H1 (cell line): ENCODE measurements at regions not wholly inside any gene's neighbourhood (a gene's known extent, or its start where the extent isn't known, plus 50 kb on each side); places are given as distances from the start of the nearest gene placed in this dataset.

Experiments used
- CTCF ChIA-PET: fragments of 300-600 bp; sonication (Branson Sonifier 250); formaldehyde crosslinking; loops from one replicate; lab custom pipeline; 2021; ENCODE audit not compliant: partially characterized antibody; lab: Charles Lee
- POLR2A ChIA-PET: fragments of 300-600 bp; sonication (Branson Sonifier 250); formaldehyde crosslinking; loops from one replicate; lab custom pipeline; 2021; ENCODE audit warnings: inconsistent platforms; ENCODE audit not compliant: partially characterized antibody; lab: Charles Lee
- DNase-seq, 2 experiments: peaks; one replicate each; pipeline versions ENCODE4 v3.0.0 to v3.0.0-alpha.2; 2010 to 2022; ENCODE audit warnings: low spot score in 2 of 2, low read depth in 1 of 2, mixed read lengths in 1 of 2
- FAIRE-seq: peaks from 2 replicates; lab custom pipeline; 2011; peaks lifted over from hg19 to GRCh38; lab: Jason Lieb, UNC
- H2AFZ ChIP-seq: 2 replicates; pipeline ENCODE4 v1.8.1; 2012; ENCODE audit warnings: low read length, inconsistent platforms
- H2AK5ac ChIP-seq: 2 replicates; pipeline ENCODE4 v1.6.1; 2013; ENCODE audit warnings: low read depth, low read length
- H2BK120ac ChIP-seq: replicated peaks from 2 replicates; pipeline ENCODE3; 2013; ENCODE audit warnings: low read depth, low read length, inconsistent platforms
- H2BK12ac ChIP-seq: 2 replicates; pipeline ENCODE4 v1.6.1; 2013; ENCODE audit warnings: low read depth, low read length
- H2BK15ac ChIP-seq: 2 replicates; pipeline ENCODE4 v1.6.1; 2013; ENCODE audit warnings: low read length
- H2BK20ac ChIP-seq: 2 replicates; pipeline ENCODE4 v1.6.1; 2013; ENCODE audit warnings: low read length
- H2BK5ac ChIP-seq: 2 replicates; pipeline ENCODE4 v1.6.1; 2013; ENCODE audit warnings: low read depth, low read length
- H3K14ac ChIP-seq: 2 replicates; pipeline ENCODE4 v1.6.1; 2013; ENCODE audit warnings: inconsistent platforms; ENCODE audit not compliant: insufficient read length
- H3K18ac ChIP-seq: 2 replicates; pipeline ENCODE4 v1.6.1; 2013; ENCODE audit warnings: low read length; ENCODE audit errors: extremely low read depth
- H3K23ac ChIP-seq: 2 replicates; pipeline ENCODE4 v1.6.1; 2013; ENCODE audit warnings: inconsistent platforms; ENCODE audit not compliant: insufficient read length
- H3K23me2 ChIP-seq: 2 replicates; pipeline ENCODE4 v1.6.1; 2013; ENCODE audit warnings: low read depth, low read length
- H3K27ac ChIP-seq: 2 replicates; pipeline ENCODE4 v1.6.1; 2011; ENCODE audit warnings: low read depth, low read length, inconsistent platforms
- H3K27me3 ChIP-seq, 4 experiments: replicated peaks in 1 of 4; 1 replicate in 1 of 4; 2 replicates in 3 of 4; pipeline versions ENCODE4 v1.6.1 to v1.8.1; 2011 to 2013; ENCODE audit warnings: low read length in 3 of 4, mild to moderate bottlenecking in 3 of 4, inconsistent platforms in 2 of 4, mixed read lengths in 2 of 4, moderate library complexity in 1 of 4; ENCODE audit not compliant: control insufficient read depth in 3 of 4, insufficient read depth in 3 of 4; ENCODE audit errors: extremely low read depth in 1 of 4
- H3K36me3 ChIP-seq, 4 experiments: 2 replicates each; pipeline versions ENCODE4 v1.6.1 to v1.8.1; 2011 to 2013; ENCODE audit warnings: mild to moderate bottlenecking in 4 of 4, low read length in 3 of 4, moderate library complexity in 2 of 4, control low read depth in 1 of 4, inconsistent platforms in 1 of 4; ENCODE audit not compliant: insufficient read depth in 4 of 4, control insufficient read depth in 2 of 4
- H3K4ac ChIP-seq: replicated peaks from 2 replicates; pipeline ENCODE3; 2013; ENCODE audit warnings: low read length, low read depth, mixed read lengths, inconsistent platforms; ENCODE audit not compliant: insufficient read length
- H3K4me1 ChIP-seq, 4 experiments: replicated peaks in 1 of 4; 1 replicate in 1 of 4; 2 replicates in 3 of 4; pipeline versions ENCODE4 v1.6.1 to v1.8.1; 2011 to 2013; ENCODE audit warnings: low read length in 3 of 4, inconsistent platforms in 2 of 4, mixed read lengths in 1 of 4; ENCODE audit not compliant: insufficient read depth in 4 of 4, control insufficient read depth in 3 of 4
- H3K4me2 ChIP-seq, 2 experiments: 2 replicates each; pipeline versions ENCODE4 v1.6.1 to v1.8.1; 2011 to 2013; ENCODE audit warnings: low read depth in 2 of 2, low read length in 2 of 2, control low read depth in 1 of 2, inconsistent platforms in 1 of 2, mild to moderate bottlenecking in 1 of 2; ENCODE audit not compliant: insufficient read depth in 1 of 2
- H3K4me3 ChIP-seq, 4 experiments: fragments of 200-600, 300-600 bp in 1 of 4; sonication (generic), shearing (Covaris generic), sonication (Bioruptor Twin) in 1 of 4; 2 replicates each; pipeline versions ENCODE4 v1.5.1 to v1.8.1; 2011 to 2016; ENCODE audit warnings: low read length in 4 of 4, low read depth in 3 of 4, control low read depth in 2 of 4, inconsistent platforms in 2 of 4, mild to moderate bottlenecking in 2 of 4, mixed read lengths in 1 of 4, moderate library complexity in 1 of 4; ENCODE audit not compliant: insufficient read depth in 2 of 4; ENCODE audit errors: extremely low read depth in 1 of 4
- H3K56ac ChIP-seq: replicated peaks from 2 replicates; pipeline ENCODE3; 2013; ENCODE audit warnings: low read depth, mild to moderate bottlenecking, mixed read lengths, low read length, inconsistent platforms; ENCODE audit not compliant: insufficient read length
- H3K79me1 ChIP-seq: 2 replicates; pipeline ENCODE4 v1.6.1; 2013; ENCODE audit warnings: low read depth, low read length, control low read depth
- H3K79me2 ChIP-seq, 2 experiments: 2 replicates each; pipeline versions ENCODE4 v1.6.1 to v1.8.1; 2012 to 2013; ENCODE audit warnings: low read length in 2 of 2, mild to moderate bottlenecking in 2 of 2, inconsistent platforms in 1 of 2; ENCODE audit not compliant: insufficient read depth in 2 of 2, control insufficient read depth in 1 of 2
- H3K9ac ChIP-seq, 4 experiments: replicated peaks in 1 of 4; 1 replicate in 1 of 4; 2 replicates in 3 of 4; pipeline versions ENCODE4 v1.6.1 to v1.8.1; 2011 to 2013; ENCODE audit warnings: low read depth in 3 of 4, low read length in 3 of 4, control low read depth in 2 of 4, mild to moderate bottlenecking in 2 of 4, moderate library complexity in 2 of 4, inconsistent platforms in 1 of 4; ENCODE audit errors: extremely low read depth in 1 of 4
- H3K9me3 ChIP-seq, 2 experiments: 2 replicates each; pipeline versions ENCODE4 v1.6.1 to v1.8.1; 2012 to 2013; ENCODE audit warnings: mild to moderate bottlenecking in 2 of 2, moderate library complexity in 2 of 2, control low read depth in 1 of 2, inconsistent platforms in 1 of 2, low read depth in 1 of 2, low read length in 1 of 2, mixed read lengths in 1 of 2; ENCODE audit not compliant: insufficient read depth in 2 of 2
- H4K20me1 ChIP-seq, 2 experiments: replicated peaks in 1 of 2; 2 replicates each; pipeline versions ENCODE3 to v1.8.1; 2011 to 2013; ENCODE audit warnings: inconsistent platforms in 2 of 2, low read length in 2 of 2, mild to moderate bottlenecking in 1 of 2; ENCODE audit not compliant: insufficient read depth in 2 of 2, control insufficient read depth in 1 of 2
- H4K5ac ChIP-seq: 2 replicates; pipeline ENCODE4 v1.6.1; 2013; ENCODE audit warnings: low read length, low read depth, mixed read lengths, inconsistent platforms; ENCODE audit not compliant: insufficient read length
- H4K8ac ChIP-seq: 2 replicates; pipeline ENCODE4 v1.8.0; 2013; ENCODE audit warnings: mild to moderate bottlenecking, moderate library complexity, low read length, inconsistent platforms; ENCODE audit not compliant: insufficient read depth; ENCODE audit errors: extremely low read depth
- H4K91ac ChIP-seq: replicated peaks from 2 replicates; pipeline ENCODE3; 2013; ENCODE audit warnings: low read length, mixed read lengths, inconsistent platforms; ENCODE audit not compliant: insufficient read length
- CBX8 ChIP-seq: fragments of 300-800, 300-1000 bp; sonication (generic); IDR thresholded peaks from 2 replicates; pipeline ENCODE4 v1.7.1; 2016; ENCODE audit warnings: low read depth, low read length, borderline replicate concordance
- KDM1A ChIP-seq: fragments of 200-600, 300-600 bp; sonication (generic); IDR thresholded peaks from 2 replicates; pipeline ENCODE4 v1.7.1; 2016; ENCODE audit warnings: mild to moderate bottlenecking, low read length, borderline replicate concordance
- KDM4A ChIP-seq: IDR thresholded peaks from one replicate; pipeline ENCODE4 v1.7.1; 2012; ENCODE audit warnings: low read depth, mild to moderate bottlenecking, moderate library complexity, low read length, inconsistent platforms; ENCODE audit not compliant: severe bottlenecking
- PHF8 ChIP-seq: fragments of 200-600 bp; sonication (generic); conservative IDR thresholded peaks from 2 replicates; pipeline ENCODE4 v1.7.1; 2012; ENCODE audit warnings: low read depth, mild to moderate bottlenecking, inconsistent platforms, low read length, moderate library complexity
- POLR2AphosphoS5 ChIP-seq: IDR thresholded peaks from 2 replicates; pipeline ENCODE4 v1.6.1; 2011; ENCODE audit warnings: low read depth, low read length
- RAD21 ChIP-seq, 2 experiments: IDR thresholded peaks in 1 of 2; conservative IDR thresholded peaks in 1 of 2; 2 replicates each; pipeline ENCODE4 v1.6.1; 2011; ENCODE audit warnings: low read depth in 2 of 2, low read length in 2 of 2, improper control_type of control experiment in 1 of 2, inconsistent platforms in 1 of 2, mild to moderate bottlenecking in 1 of 2, moderate library complexity in 1 of 2
- RXRA ChIP-seq: IDR thresholded peaks from 2 replicates; pipeline ENCODE4 v1.6.1; 2011; ENCODE audit warnings: low read depth, mild to moderate bottlenecking, low read length, moderate library complexity; ENCODE audit not compliant: insufficient read depth
- SIX5 ChIP-seq: IDR thresholded peaks from 2 replicates; pipeline ENCODE4 v1.6.1; 2011; ENCODE audit warnings: mild to moderate bottlenecking, low read depth, low read length
- SP2 ChIP-seq: IDR thresholded peaks from 2 replicates; pipeline ENCODE4 v1.6.1; 2012; ENCODE audit warnings: mild to moderate bottlenecking, low read length, inconsistent platforms
- WGBS, 2 experiments: shearing (Covaris generic) in 1 of 2; methylation state at CpG; one replicate each; pipeline versions ENCODE4 v1.1.6 to v1.1.7; 2013 to 2015; ENCODE audit warnings: low lambda C conversion rate in 2 of 2, mixed read lengths in 2 of 2, inconsistent platforms in 1 of 2, low coverage in 1 of 2, missing lambda C conversion rate in 1 of 2; ENCODE audit not compliant: insufficient replicate concordance in 2 of 2, insufficient coverage in 1 of 2, insufficient read length in 1 of 2; ENCODE audit errors: extremely low coverage in 1 of 2, missing lambda C conversion rate in 1 of 2; 5-methylcytosine and 5-hydroxymethylcytosine counted together
- TF ChIP-seq, protein P1 (sequence below): IDR thresholded peaks from 2 replicates; pipeline ENCODE4 v1.6.1; 2012; ENCODE audit warnings: low read length, inconsistent platforms

DNA sequence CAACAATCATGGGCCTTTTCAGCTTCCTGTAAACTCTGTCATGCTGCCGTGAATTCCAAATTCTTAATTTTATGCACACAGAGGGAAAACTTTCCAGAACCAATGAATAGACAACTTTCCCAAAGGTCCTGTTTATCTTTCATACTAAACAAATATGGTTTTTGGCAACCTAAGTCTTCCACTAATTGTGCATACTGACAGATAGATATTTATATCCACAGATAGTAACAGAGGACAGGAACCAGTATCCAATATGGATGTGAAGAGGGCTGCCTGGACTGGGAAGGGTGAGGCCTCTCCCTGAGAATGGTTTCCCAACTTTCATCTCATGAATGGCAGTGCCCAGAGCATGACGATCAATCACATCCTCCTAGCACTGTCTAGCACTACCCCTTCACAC is 80.4 kb downstream of the MRPL57 start:
- Histone ChIP-seq H3K9ac (no peak overlapping the region), H3K4me2 (no peak overlapping the region), H2AFZ (no peak overlapping the region), H3K79me1 (no peaks in the 10 kb centered on the region), H4K91ac (no peak overlapping the region), H3K4me3 (no peak overlapping the region), H3K9me3 (peaks cover 0 to 3% of the 10 kb centered on the region in 2 experiments; a peak in 1 of 4 replicates), H3K27me3 (no peaks in the 10 kb centered on the region), H2BK12ac (no peak overlapping the region), H3K14ac (no peak overlapping the region), H3K18ac (no peak overlapping the region), H3K56ac (no peak overlapping the region), H2AK5ac (no peak overlapping the region), H3K4ac (no peak overlapping the region), H3K23me2 (no peaks in the 10 kb centered on the region), H3K4me1 (no peaks in the 10 kb centered on the region), H3K79me2 (no peaks in the 10 kb centered on the region), H2BK15ac (no peak overlapping the region), H4K20me1 (no peaks in the 10 kb centered on the region), H3K36me3 (no peaks in the 10 kb centered on the region), H3K23ac (no peak overlapping the region), H2BK120ac (no peak overlapping the region), H2BK20ac (no peak overlapping the region), H4K5ac (no peak overlapping the region), H3K27ac (no peak overlapping the region), H2BK5ac (no peak overlapping the region), H4K8ac (no peak overlapping the region)
- WGBS, 2 experiments, result 94% methylated on average over 2 of the region's 2 CpGs; no CpG with 5 or more reads in 1 of the 2 experiments
- CTCF ChIA-PET, result no interaction called here
- POLR2A ChIA-PET, result no interaction called here
- DNase-seq, result no peak
- TF ChIP-seq KDM4A, result no peak
- no peak for TF ChIP-seq PHF8
- TF ChIP-seq RXRA, result no peak
- TF ChIP-seq SP2, result no peak
- no peak for TF ChIP-seq CBX8
- TF ChIP-seq, protein P1, sequence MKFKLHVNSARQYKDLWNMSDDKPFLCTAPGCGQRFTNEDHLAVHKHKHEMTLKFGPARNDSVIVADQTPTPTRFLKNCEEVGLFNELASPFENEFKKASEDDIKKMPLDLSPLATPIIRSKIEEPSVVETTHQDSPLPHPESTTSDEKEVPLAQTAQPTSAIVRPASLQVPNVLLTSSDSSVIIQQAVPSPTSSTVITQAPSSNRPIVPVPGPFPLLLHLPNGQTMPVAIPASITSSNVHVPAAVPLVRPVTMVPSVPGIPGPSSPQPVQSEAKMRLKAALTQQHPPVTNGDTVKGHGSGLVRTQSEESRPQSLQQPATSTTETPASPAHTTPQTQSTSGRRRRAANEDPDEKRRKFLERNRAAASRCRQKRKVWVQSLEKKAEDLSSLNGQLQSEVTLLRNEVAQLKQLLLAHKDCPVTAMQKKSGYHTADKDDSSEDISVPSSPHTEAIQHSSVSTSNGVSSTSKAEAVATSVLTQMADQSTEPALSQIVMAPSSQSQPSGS, result no peak
- TF ChIP-seq SIX5, result no peak
- TF ChIP-seq KDM1A, result no peak
- TF ChIP-seq POLR2AphosphoS5, result no peak
- TF ChIP-seq RAD21 (IDR thresholded peaks at IDR 0.05 in 1 of 2, conservative IDR thresholded peaks at IDR 0.05 in 1 of 2; ENCODE audit: low read depth in 2 of 2, low read length in 2 of 2), result no peak
- FAIRE-seq, result no peak
